ENCODE measurements at regions not wholly inside any gene's neighbourhood (a gene's known extent, or its start where the extent isn't known, plus 50 kb on each side); places are given as distances from the start of the nearest gene placed in this dataset.
"Not testable (repeated sequence)": the region's sequence is repeated elsewhere in the genome, so short reads cannot be mapped to it uniquely, and the experiment has no call there.

GRCh38 chr13:64591971-64592370 is 2638.2 kb downstream of the PCDH9 start:
- no peak for DNase-seq

DNA sequence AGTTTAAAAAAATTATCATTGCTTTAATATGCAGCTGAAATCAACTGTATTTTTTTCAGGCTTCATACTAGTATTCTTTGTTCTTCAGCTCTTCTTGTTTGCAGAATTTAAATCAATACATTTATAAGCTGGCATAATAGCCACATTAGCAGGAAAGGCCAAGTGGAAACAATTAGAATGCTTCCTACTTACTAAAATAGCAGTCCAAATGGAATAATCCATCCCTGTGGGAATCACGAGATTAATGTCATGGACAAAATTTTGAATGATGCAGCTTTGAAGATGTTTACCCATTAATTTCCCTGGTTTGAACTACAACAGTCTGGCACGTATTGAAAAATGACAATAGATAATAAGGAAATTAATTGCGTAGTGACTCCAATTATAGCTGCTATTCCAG is 2650.8 kb downstream of the PCDH9 start:
- no peak for DNase-seq

- DNase-seq = no peak
Measured at GRCh38 chr13:64568748-64569147, 2661.4 kb downstream of the PCDH9 start.

DNA sequence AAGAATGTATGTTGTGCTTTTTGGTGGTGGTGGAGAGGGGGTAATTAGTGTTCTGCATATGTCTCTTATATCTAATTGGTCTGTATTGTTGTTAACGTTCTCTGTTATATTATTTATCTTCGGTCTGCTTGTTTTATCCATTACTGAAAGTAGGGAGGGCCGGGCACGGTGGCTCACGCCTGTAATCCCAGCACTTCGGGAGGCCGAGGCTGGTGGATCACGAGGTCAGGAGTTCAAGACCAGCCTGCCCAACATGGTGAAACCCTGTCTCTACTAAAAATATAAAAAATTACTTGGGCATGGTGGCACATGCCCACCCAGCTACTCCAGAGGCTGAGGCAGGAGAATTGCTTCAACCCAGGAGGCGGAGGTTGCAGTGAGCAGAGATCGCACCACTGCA is 2672.1 kb downstream of the PCDH9 start:
- not testable (repeated sequence) for DNase-seq

DNA sequence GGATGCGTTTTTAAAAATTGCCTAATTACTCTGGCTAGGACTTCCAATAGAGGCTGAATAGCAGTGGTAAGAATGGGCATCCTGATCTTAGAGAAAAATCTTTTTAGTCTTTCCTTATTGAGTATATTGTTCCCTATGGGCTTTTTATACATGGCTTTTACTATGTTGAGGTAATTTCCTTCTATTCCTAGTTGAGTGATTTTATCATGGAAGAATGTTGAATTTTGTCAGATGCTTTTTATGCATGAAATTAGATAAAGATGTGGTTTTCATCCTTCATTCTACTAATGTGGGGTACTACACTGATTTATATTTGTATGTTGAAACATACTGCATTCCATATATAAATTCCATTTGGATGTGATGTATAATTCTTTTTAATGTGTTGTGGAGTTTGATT is 2673.8 kb downstream of the PCDH9 start:
- DNase-seq = no peak

- no peak for DNase-seq
Measured at GRCh38 chr13:64553411-64554129, 2676.6 kb downstream of the PCDH9 start.

GRCh38 chr13:64551755-64552154 is 2678.4 kb downstream of the PCDH9 start:
- no peak for DNase-seq

DNA sequence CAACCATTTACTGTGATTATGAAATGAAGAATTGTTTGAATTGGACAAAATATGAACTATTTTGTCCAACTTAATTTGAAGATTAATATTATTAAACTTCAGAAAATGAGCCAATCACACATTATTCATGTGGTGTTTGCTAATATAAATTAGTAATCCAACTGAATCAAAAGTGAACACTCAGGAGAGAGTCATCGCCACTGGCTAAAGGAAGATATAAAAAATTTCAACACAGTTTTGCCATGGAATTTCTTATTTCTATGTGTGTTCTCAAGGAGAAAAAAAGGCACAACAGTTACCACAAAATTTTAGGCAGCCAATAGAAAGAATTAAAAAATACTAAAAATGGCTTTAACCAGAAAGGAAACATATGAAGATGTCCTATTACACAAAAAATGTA is 2683.8 kb downstream of the PCDH9 start:
- no peak for DNase-seq

GRCh38 chr13:64540976-64541375 is 2689.2 kb downstream of the PCDH9 start:
- DNase-seq = no peak

GRCh38 chr13:64540468-64540867 is 2689.7 kb downstream of the PCDH9 start:
- no peak for DNase-seq

- no peak for DNase-seq
Measured at GRCh38 chr13:64538711-64539110, 2691.4 kb downstream of the PCDH9 start.

DNA sequence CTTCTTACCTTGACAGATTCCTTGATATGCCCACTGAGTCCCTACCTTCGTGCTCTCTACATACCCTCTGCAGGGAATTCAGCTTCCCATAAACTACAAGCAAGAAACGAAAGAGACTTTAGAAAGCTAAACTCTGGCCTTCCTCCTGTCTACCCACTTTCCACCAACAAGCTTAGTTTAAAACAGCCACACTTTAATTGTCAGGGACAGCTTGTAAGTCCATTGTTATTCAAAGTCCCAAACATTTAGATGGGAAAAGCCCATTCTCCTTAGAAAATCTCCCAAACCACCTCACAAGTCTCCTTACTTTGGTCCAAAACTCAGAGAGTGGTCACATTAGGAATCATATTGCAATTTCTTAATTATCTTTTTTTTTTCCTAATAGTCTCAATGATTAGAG is 2695.8 kb downstream of the PCDH9 start:
- no peak for DNase-seq

- no peak for DNase-seq
Measured at GRCh38 chr13:64531400-64531799, 2698.7 kb downstream of the PCDH9 start.

DNA sequence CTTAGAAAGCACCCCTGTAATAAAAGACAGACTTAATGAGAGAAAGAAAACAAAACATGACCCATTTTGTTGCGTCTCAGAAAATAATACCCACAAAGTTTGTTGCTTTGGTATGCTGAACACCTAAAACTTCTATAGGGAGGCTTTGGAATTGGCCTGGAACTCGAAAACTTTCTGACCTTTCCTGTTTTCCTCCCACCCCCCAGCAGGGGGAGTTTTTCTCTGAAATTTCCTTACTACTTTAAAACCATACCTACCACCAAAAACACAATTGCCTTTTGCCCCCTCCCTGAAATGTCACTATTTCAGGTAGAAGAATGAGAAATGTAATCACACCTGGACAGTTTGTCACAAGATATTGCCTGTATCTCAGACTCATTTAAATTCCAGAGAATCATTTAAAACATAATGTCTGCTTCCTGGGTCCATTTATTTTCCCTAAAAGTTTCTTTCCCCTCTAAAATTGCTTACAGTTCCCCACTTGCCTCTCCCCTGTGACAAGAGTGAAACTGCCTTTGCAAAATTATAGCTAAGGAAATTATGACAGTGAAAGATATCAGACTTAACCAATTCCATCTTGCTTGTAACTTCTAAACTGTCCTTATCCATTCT is 2700.2 kb downstream of the PCDH9 start:
- no peak for DNase-seq

GRCh38 chr13:64528838-64529237 is 2701.3 kb downstream of the PCDH9 start:
- DNase-seq = no peak

- no peak for DNase-seq
Measured at GRCh38 chr13:64527561-64527960, 2702.6 kb downstream of the PCDH9 start.

GRCh38 chr13:64525687-64526086 is 2704.4 kb downstream of the PCDH9 start:
- DNase-seq = no peak

DNA sequence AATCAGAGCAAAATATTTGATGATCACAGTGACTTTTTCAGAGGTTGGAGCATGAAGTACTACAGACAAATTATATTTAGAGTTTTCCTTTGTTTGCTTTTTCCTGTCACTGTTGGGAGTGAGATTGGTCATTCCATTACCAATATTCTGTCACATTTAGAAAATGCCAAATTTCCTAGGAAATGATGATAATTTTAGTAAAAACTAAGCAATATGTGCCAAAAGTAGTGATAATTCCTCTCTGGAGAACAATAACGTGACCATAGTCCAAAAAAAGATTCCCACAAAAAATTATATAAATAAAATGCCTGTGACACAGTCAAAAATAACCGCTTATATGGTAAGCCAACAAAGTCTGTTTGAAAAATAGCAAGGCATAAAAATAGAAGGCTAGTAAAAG is 2719.4 kb downstream of the PCDH9 start:
- no peak for DNase-seq

GRCh38 chr13:64506246-64506645 is 2723.9 kb downstream of the PCDH9 start:
- no peak for DNase-seq

DNA sequence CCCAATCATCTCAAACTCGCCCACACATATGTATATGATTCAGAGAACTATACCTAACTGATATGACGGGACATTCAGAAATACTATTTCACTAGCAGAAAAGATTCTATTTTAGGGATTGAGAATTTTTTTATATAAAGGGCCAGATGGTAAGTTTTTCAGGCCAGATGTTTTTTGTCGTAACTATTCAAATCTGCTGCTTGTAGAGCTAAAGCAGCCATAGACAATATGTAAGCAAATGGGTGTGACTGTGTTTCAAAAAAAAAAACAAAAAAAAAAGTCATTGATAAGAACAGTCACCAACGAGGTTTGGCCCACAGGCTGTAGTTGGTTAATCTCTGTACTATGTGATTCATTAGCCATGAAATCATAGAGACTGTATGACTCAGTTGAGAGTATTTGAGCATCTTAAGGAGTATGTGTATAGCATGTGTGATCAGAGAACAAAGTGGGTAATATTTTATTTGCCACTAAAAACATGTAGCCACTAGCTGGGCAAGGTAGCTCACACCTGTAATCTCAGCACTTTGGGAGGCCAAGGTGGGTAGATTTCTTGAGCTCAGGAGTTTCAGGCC is 2724.7 kb downstream of the PCDH9 start:
- DNase-seq = no peak

DNA sequence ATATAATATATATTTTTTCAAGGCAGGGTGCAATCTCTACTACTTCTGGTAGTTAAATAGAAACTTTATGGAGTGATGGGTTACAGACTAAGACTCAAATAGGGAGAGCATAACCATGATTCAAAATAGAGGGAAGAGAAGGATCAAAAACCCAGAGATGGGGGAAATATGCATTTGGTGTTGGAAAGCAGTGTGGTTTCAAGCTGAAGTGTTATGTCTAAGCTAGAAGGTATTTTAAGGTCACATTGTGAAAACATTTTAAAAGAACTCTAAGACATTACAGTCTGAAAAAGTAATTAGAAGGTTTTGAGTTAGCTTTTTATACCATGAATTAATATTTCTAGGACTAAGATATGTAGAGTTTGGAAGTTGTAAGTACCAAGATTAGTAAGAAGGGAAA is 2741.4 kb downstream of the PCDH9 start:
- no peak for DNase-seq

GRCh38 chr13:64482373-64482772 is 2747.8 kb downstream of the PCDH9 start:
- DNase-seq = no peak

- DNase-seq = no peak
Measured at GRCh38 chr13:64480672-64481071, 2749.5 kb downstream of the PCDH9 start.

GRCh38 chr13:64480211-64480610 is 2749.9 kb downstream of the PCDH9 start:
- no peak for DNase-seq

- DNase-seq = no peak
Measured at GRCh38 chr13:64477146-64477545, 2753.0 kb downstream of the PCDH9 start.

Measured in NCI-H2107 (cell line).